Liver (tissue), 8 donors: ENCODE measurements at regions not wholly inside any gene's neighbourhood (a gene's known extent, or its start where the extent isn't known, plus 50 kb on each side); places are given as distances from the start of the nearest gene placed in this dataset.
A peak's percentile ranks its signal among the peaks of the same experiment; 100 is the strongest.

Experiments
- DNase-seq: peaks from one replicate; pipeline ENCODE4 v3.0.0-alpha.2; 2017; ENCODE audit warnings: low spot score
- H3K27ac ChIP-seq, 2 donors: one replicate each; pipeline ENCODE4 v1.7.0; 2013; ENCODE audit warnings: inconsistent platforms in 2 of 2, low read length in 2 of 2, control low read depth in 1 of 2, low read depth in 1 of 2, mild to moderate bottlenecking in 1 of 2
- H3K27me3 ChIP-seq, 4 donors: one replicate each; pipeline versions ENCODE4 v1.6.1 to v1.7.0; 2013; ENCODE audit warnings: low read length in 3 of 4, inconsistent platforms in 1 of 4, mild to moderate bottlenecking in 1 of 4, moderate library complexity in 1 of 4; ENCODE audit not compliant: control insufficient read depth in 4 of 4, insufficient read depth in 4 of 4
- H3K36me3 ChIP-seq, 4 donors: one replicate each; pipeline versions ENCODE4 v1.6.1 to v1.7.0; 2013; ENCODE audit warnings: low read length in 3 of 4, mild to moderate bottlenecking in 3 of 4, low read depth in 1 of 4, moderate library complexity in 1 of 4; ENCODE audit not compliant: control insufficient read depth in 4 of 4, insufficient read depth in 3 of 4
- H3K4me1 ChIP-seq, 4 donors: one replicate each; pipeline versions ENCODE4 v1.6.1 to v1.7.0; 2013; ENCODE audit warnings: low read length in 3 of 4, mild to moderate bottlenecking in 3 of 4, moderate library complexity in 1 of 4; ENCODE audit not compliant: control insufficient read depth in 4 of 4, insufficient read depth in 4 of 4
- H3K4me3 ChIP-seq, 3 donors: one replicate each; pipeline versions ENCODE4 v1.6.1 to v1.7.0; 2013; ENCODE audit warnings: low read length in 3 of 3, control low read depth in 1 of 3, low read depth in 1 of 3, mild to moderate bottlenecking in 1 of 3
- H3K9ac ChIP-seq, 2 donors: one replicate each; pipeline ENCODE4 v1.7.0; 2013; ENCODE audit warnings: low read length in 2 of 2, mild to moderate bottlenecking in 2 of 2, moderate library complexity in 2 of 2, control low read depth in 1 of 2, low read depth in 1 of 2
- H3K9me3 ChIP-seq, 4 donors: one replicate each; pipeline versions ENCODE4 v1.6.1 to v1.7.0; 2013; ENCODE audit warnings: low read length in 3 of 4; ENCODE audit not compliant: control insufficient read depth in 4 of 4
- EGR1 ChIP-seq, 2 donors: IDR thresholded peaks; 2 replicates each; pipeline ENCODE4 v1.6.1; 2016 to 2018; ENCODE audit warnings: antibody characterized with exemption in 2 of 2, low read depth in 2 of 2
- FOXA1 ChIP-seq: IDR thresholded peaks from 2 replicates; pipeline ENCODE4 v1.6.1; 2016; ENCODE audit warnings: antibody characterized with exemption
- FOXA2 ChIP-seq: IDR thresholded peaks from 2 replicates; pipeline ENCODE4 v1.6.1; 2016; ENCODE audit warnings: antibody characterized with exemption
- GABPA ChIP-seq, 2 donors: IDR thresholded peaks in 1 of 2; conservative IDR thresholded peaks in 1 of 2; 2 replicates each; pipeline ENCODE4 v1.6.1; 2016; ENCODE audit warnings: antibody characterized with exemption in 2 of 2, mild to moderate bottlenecking in 1 of 2, moderate library complexity in 1 of 2
- HNF4A ChIP-seq, 2 donors: conservative IDR thresholded peaks; 2 replicates each; pipeline ENCODE4 v1.6.1; 2016; ENCODE audit warnings: antibody characterized with exemption in 2 of 2, mild to moderate bottlenecking in 2 of 2
- HNF4G ChIP-seq: IDR thresholded peaks from 2 replicates; pipeline ENCODE4 v1.6.1; 2016; ENCODE audit warnings: antibody characterized with exemption
- JUND ChIP-seq, 2 donors: IDR thresholded peaks; 2 replicates each; pipeline ENCODE4 v1.6.1; 2016; ENCODE audit warnings: antibody characterized with exemption in 2 of 2
- NR2F2 ChIP-seq: IDR thresholded peaks from 2 replicates; pipeline ENCODE4 v1.6.1; 2016; ENCODE audit warnings: antibody characterized with exemption
- RAD21 ChIP-seq, 2 donors: IDR thresholded peaks; 2 replicates each; pipeline ENCODE4 v1.6.1; 2016; ENCODE audit warnings: antibody characterized with exemption in 2 of 2, mild to moderate bottlenecking in 2 of 2
- REST ChIP-seq: IDR thresholded peaks from 2 replicates; pipeline ENCODE4 v1.6.1; 2016; ENCODE audit warnings: antibody characterized with exemption, mild to moderate bottlenecking
- RXRA ChIP-seq, 2 donors: IDR thresholded peaks; 2 replicates each; pipeline ENCODE4 v1.6.1; 2017 to 2018; ENCODE audit warnings: antibody characterized with exemption in 2 of 2, mild to moderate bottlenecking in 1 of 2
- SP1 ChIP-seq: IDR thresholded peaks from 2 replicates; pipeline ENCODE4 v1.6.1; 2018; ENCODE audit warnings: antibody characterized with exemption, mild to moderate bottlenecking
- TAF1 ChIP-seq: conservative IDR thresholded peaks from 2 replicates; pipeline ENCODE4 v1.6.1; 2016; ENCODE audit warnings: antibody characterized with exemption, mild to moderate bottlenecking
- YY1 ChIP-seq: IDR thresholded peaks from 2 replicates; pipeline ENCODE4 v1.6.1; 2016; ENCODE audit warnings: antibody characterized with exemption, mild to moderate bottlenecking
- WGBS: extraction: QIAGEN DNeasy Blood & Tissue Kit; methylation state at CpG from one replicate; pipeline ENCODE4 v1.1.7; 2013; 5-methylcytosine and 5-hydroxymethylcytosine counted together
- TF ChIP-seq, protein P1 (sequence below): IDR thresholded peaks from 2 replicates; pipeline ENCODE4 v1.6.1; 2016; ENCODE audit warnings: antibody characterized with exemption
- TF ChIP-seq, protein P2 (sequence below): IDR thresholded peaks from 2 replicates; pipeline ENCODE4 v1.6.1; 2016; ENCODE audit warnings: antibody characterized with exemption
- TF ChIP-seq, protein P3 (sequence below): IDR thresholded peaks from 2 replicates; pipeline ENCODE4 v1.6.1; 2016; ENCODE audit warnings: antibody characterized with exemption
- TF ChIP-seq, protein P4 (sequence below): fragments of 150-350 bp; IDR thresholded peaks from 2 replicates; pipeline ENCODE4 v1.5.1; 2017; ENCODE audit warnings: improper control_type of control experiment, low read depth, low read length; ENCODE audit not compliant: missing input control
- donor health status: healthy.
- donor health status: healthy.
- donor health status: healthy.
- donor health status: healthy.
- donor health status: healthy.

DNA sequence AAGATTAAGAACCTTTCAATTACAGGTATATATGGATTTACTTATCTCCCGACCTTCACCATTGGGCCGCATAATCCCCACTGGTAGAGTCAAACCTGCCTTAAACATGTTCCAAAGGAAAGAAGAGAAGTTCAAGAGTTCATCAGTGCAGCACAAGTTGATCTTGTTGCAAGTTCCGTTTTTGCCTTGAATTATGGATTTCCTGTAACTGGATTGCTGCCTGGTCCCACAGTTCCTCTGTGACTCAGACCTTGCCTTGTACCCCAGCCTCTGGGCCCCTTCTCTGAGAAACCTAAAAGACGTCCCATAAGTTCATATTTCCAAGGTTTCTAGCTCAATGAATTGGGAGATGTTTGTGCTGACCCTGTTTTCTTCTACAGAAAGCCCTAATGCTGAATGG, 112.5 kb upstream of the THBS1 start:
- DNase-seq, result no peak
- no peak overlapping the region for H3K27ac ChIP-seq
- H3K9me3 ChIP-seq, result no peaks in the 10 kb centered on the region
- H3K4me3 ChIP-seq, result no peak overlapping the region
- TF ChIP-seq JUND (IDR thresholded peaks at IDR 0.05), result no peak
- TF ChIP-seq TAF1, result no peak
- TF ChIP-seq YY1, result no peak
- TF ChIP-seq, protein P1, sequence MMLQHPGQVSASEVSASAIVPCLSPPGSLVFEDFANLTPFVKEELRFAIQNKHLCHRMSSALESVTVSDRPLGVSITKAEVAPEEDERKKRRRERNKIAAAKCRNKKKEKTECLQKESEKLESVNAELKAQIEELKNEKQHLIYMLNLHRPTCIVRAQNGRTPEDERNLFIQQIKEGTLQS, result no peak
- TF ChIP-seq HNF4G, result no peak
- TF ChIP-seq EGR1 (IDR thresholded peaks at IDR 0.05; ENCODE audit: low read depth in 2 of 2), result no peak
- TF ChIP-seq HNF4A (conservative IDR thresholded peaks at IDR 0.05), result no peak
- TF ChIP-seq SP1, result peak; percentile 17
- TF ChIP-seq, protein P2, sequence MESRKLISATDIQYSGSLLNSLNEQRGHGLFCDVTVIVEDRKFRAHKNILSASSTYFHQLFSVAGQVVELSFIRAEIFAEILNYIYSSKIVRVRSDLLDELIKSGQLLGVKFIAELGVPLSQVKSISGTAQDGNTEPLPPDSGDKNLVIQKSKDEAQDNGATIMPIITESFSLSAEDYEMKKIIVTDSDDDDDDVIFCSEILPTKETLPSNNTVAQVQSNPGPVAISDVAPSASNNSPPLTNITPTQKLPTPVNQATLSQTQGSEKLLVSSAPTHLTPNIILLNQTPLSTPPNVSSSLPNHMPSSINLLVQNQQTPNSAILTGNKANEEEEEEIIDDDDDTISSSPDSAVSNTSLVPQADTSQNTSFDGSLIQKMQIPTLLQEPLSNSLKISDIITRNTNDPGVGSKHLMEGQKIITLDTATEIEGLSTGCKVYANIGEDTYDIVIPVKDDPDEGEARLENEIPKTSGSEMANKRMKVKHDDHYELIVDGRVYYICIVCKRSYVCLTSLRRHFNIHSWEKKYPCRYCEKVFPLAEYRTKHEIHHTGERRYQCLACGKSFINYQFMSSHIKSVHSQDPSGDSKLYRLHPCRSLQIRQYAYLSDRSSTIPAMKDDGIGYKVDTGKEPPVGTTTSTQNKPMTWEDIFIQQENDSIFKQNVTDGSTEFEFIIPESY, result no peak
- no peak for TF ChIP-seq RAD21 (IDR thresholded peaks at IDR 0.05)
- no peak for TF ChIP-seq FOXA1
- TF ChIP-seq, protein P3, sequence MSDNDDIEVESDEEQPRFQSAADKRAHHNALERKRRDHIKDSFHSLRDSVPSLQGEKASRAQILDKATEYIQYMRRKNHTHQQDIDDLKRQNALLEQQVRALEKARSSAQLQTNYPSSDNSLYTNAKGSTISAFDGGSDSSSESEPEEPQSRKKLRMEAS, result no peak
- no peak for TF ChIP-seq NR2F2
- TF ChIP-seq GABPA (IDR thresholded peaks at IDR 0.05 in 1 of 2, conservative IDR thresholded peaks at IDR 0.05 in 1 of 2), result no peak
- no peak for TF ChIP-seq REST
- TF ChIP-seq, protein P4, sequence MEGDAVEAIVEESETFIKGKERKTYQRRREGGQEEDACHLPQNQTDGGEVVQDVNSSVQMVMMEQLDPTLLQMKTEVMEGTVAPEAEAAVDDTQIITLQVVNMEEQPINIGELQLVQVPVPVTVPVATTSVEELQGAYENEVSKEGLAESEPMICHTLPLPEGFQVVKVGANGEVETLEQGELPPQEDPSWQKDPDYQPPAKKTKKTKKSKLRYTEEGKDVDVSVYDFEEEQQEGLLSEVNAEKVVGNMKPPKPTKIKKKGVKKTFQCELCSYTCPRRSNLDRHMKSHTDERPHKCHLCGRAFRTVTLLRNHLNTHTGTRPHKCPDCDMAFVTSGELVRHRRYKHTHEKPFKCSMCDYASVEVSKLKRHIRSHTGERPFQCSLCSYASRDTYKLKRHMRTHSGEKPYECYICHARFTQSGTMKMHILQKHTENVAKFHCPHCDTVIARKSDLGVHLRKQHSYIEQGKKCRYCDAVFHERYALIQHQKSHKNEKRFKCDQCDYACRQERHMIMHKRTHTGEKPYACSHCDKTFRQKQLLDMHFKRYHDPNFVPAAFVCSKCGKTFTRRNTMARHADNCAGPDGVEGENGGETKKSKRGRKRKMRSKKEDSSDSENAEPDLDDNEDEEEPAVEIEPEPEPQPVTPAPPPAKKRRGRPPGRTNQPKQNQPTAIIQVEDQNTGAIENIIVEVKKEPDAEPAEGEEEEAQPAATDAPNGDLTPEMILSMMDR, result no peak
- TF ChIP-seq FOXA2, result no peak
- TF ChIP-seq RXRA (IDR thresholded peaks at IDR 0.05), result peak; percentile 28 to 51
- WGBS, result 70% methylated on average over 4 of the region's 4 CpGs
- H3K27me3 ChIP-seq, result no peaks in the 10 kb centered on the region
- H3K36me3 ChIP-seq, result no peaks in the 10 kb centered on the region
- no peak overlapping the region for H3K9ac ChIP-seq
- peaks cover 0 to 1% (median 0%) of the 10 kb centered on the region in 4 donors for H3K4me1 ChIP-seq
